Uterus (tissue), 3 donors: ENCODE measurements at regions not wholly inside any gene's neighbourhood (a gene's known extent, or its start where the extent isn't known, plus 50 kb on each side); places are given as distances from the start of the nearest gene placed in this dataset.
"Not testable (repeated sequence)": the region's sequence is repeated elsewhere in the genome, so short reads cannot be mapped to it uniquely, and the experiment has no call there.

Experiments
- DNase-seq, 2 donors: peaks; one replicate each; pipeline ENCODE4 v3.0.0-alpha.2; 2019 to 2020
- H3K27ac ChIP-seq, 2 donors: fragments of 200-600 bp; sonication (generic); 1 replicate in 1 of 2; 2 replicates in 1 of 2; pipeline ENCODE4 v1.5.1; 2016 to 2018
- H3K27me3 ChIP-seq, 2 donors: fragments of 200-600 bp; sonication (generic); one replicate each; pipeline ENCODE4 v1.5.1; 2018 to 2019; ENCODE audit warnings: control low read depth in 1 of 2
- H3K36me3 ChIP-seq, 2 donors: fragments of 200-600 bp; sonication (generic); one replicate each; pipeline ENCODE4 v1.5.1; 2019; ENCODE audit warnings: control low read depth in 1 of 2
- H3K4me1 ChIP-seq, 2 donors: fragments of 200-600 bp; sonication (generic); one replicate each; pipeline ENCODE4 v1.5.1; 2018 to 2019; ENCODE audit warnings: control low read depth in 1 of 2
- H3K4me3 ChIP-seq, 2 donors: fragments of 200-600 bp; sonication (generic); 1 replicate in 1 of 2; 2 replicates in 1 of 2; pipeline ENCODE4 v1.5.1; 2018 to 2019; ENCODE audit warnings: mild to moderate bottlenecking in 1 of 2
- H3K9me3 ChIP-seq, 2 donors: fragments of 200-600 bp; sonication (generic); one replicate each; pipeline ENCODE4 v1.5.1; 2019; ENCODE audit warnings: control low read depth in 1 of 2
- POLR2A ChIP-seq, 2 donors: fragments of 450-650 bp; IDR thresholded peaks; one replicate each; pipeline ENCODE4 v1.6.1; 2016; ENCODE audit warnings: antibody characterized with exemption in 2 of 2, mild to moderate bottlenecking in 1 of 2, moderate library complexity in 1 of 2
- intact Hi-C: fragments of 100-400 bp; cut with DNase I; formaldehyde crosslinking; loops from one replicate; pipeline ENCODE4 v1.15.1; 2023; ENCODE audit warnings: low total_unique reads
- TF ChIP-seq, protein P1 (sequence below), 4 experiments: fragments of 200-600 bp in 2 of 4; fragments of 450-650 bp in 2 of 4; sonication (generic) in 2 of 4; IDR thresholded peaks; one replicate each; pipeline ENCODE4 v1.5.1; 2016 to 2019; ENCODE audit warnings: antibody characterized with exemption in 4 of 4, mild to moderate bottlenecking in 2 of 4, moderate library complexity in 1 of 4
- donor health status: DM: yes; HTN: yes; CAD: no.

DNA sequence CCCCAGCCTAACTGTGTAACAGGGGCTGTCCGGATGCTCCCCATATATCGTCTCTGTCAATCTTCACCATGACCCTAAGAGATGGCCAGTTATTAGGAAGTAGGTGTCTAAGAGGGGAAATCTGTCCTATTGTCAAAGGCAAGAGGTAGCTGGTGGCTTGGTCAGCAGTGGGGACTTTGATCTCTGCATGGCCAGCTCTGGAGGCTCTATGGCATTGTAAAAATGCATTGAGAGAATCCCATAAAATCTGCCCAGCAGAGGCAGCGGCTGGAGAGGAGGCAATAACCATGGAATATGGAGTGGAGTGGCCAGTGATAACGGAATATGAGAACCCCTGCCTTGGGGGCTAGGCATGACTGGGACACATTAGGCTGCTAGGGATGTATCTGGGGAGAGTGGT lies 88.8 kb downstream of the MRM1 start:
- H3K36me3 ChIP-seq = no peaks in the 10 kb centered on the region
- no peak overlapping the region for H3K27ac ChIP-seq
- H3K4me1 ChIP-seq = no peaks in the 10 kb centered on the region
- DNase-seq = no peak
- H3K9me3 ChIP-seq = no peaks in the 10 kb centered on the region
- no peak overlapping the region for H3K4me3 ChIP-seq
- H3K27me3 ChIP-seq = no peaks in the 10 kb centered on the region
- intact Hi-C loops = no loop called here
- TF ChIP-seq POLR2A (IDR thresholded peaks at IDR 0.05) = no peak
- TF ChIP-seq, protein P1, sequence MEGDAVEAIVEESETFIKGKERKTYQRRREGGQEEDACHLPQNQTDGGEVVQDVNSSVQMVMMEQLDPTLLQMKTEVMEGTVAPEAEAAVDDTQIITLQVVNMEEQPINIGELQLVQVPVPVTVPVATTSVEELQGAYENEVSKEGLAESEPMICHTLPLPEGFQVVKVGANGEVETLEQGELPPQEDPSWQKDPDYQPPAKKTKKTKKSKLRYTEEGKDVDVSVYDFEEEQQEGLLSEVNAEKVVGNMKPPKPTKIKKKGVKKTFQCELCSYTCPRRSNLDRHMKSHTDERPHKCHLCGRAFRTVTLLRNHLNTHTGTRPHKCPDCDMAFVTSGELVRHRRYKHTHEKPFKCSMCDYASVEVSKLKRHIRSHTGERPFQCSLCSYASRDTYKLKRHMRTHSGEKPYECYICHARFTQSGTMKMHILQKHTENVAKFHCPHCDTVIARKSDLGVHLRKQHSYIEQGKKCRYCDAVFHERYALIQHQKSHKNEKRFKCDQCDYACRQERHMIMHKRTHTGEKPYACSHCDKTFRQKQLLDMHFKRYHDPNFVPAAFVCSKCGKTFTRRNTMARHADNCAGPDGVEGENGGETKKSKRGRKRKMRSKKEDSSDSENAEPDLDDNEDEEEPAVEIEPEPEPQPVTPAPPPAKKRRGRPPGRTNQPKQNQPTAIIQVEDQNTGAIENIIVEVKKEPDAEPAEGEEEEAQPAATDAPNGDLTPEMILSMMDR (IDR thresholded peaks at IDR 0.05) = no peak

DNA sequence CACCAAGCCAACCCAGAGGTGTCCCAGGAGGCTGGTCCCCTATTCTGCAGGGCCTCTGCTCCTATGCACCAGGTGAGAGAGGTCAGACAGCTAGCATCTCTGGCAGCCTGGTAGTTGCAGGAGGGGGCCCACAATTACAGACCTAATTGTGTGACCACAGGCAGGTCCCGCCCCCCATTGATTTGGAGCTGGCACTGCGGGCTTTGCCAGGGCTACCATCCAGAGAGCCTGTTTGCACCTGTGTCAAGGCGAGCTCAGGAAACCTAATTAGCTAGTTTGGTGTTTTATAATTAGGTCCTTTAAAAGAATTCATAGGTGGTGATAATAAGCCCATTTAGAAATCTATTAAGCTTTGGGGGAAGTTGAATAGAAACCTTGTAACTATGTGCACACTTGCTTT lies 90.2 kb downstream of the MRM1 start:
- H3K27me3 ChIP-seq = no peaks in the 10 kb centered on the region
- intact Hi-C loops = no loop called here
- no peak overlapping the region for H3K27ac ChIP-seq
- H3K36me3 ChIP-seq = no peaks in the 10 kb centered on the region
- H3K4me3 ChIP-seq = no peak overlapping the region
- no peak for DNase-seq
- no peaks in the 10 kb centered on the region for H3K9me3 ChIP-seq
- no peaks in the 10 kb centered on the region for H3K4me1 ChIP-seq
- no peak for TF ChIP-seq POLR2A (IDR thresholded peaks at IDR 0.05)
- TF ChIP-seq, protein P1 (IDR thresholded peaks at IDR 0.05) = no peak

DNA sequence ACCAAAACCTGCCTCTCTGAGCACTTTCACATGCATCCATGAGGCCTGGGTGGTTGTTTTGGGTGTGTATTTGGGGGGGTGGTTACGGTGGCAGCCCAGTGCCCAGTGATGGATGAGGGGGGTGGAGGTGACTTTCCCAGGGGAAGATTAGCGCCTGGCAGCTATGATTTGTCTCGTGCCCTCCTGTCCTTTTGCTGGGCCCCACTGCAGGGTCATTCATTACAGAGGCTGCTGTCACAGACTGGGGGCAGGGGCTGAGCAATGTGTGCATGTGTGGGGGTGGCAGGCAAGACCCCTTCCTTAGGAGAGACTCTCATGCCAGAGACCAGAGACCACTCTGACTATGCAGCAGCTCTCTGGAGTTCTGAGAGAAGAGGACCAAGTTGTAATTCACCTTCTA lies 93.7 kb downstream of the MRM1 start:
- intact Hi-C loops = no loop called here

DNA sequence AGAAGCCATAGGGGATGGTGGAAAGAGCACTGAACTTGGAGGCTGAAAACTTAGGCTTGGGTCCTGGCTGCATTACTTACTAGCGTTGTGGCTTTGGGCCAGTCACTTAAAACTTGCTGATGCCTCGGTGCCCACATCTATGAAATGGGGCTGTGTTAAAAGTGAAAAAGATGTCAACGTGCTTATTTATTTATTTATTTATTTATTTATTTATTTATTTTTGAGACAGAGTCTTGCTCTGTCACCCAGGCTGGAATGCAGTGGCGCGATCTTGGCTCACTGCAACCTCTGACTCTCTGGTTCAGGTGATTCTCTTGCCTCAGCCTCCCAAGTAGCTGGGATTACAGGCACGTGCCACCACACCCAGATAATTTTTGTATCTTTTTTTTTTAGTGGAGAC lies 94.3 kb downstream of the MRM1 start:
- H3K27me3 ChIP-seq, H3K27ac ChIP-seq, H3K4me3 ChIP-seq, H3K4me1 ChIP-seq, H3K36me3 ChIP-seq, intact Hi-C loops, H3K9me3 ChIP-seq, DNase-seq: not testable (repeated sequence)

More for the DNA sequence above, 93.7 kb downstream of the MRM1 start:
- TF ChIP-seq POLR2A (IDR thresholded peaks at IDR 0.05) = no peak
- TF ChIP-seq, protein P1 (IDR thresholded peaks at IDR 0.05) = no peak
- H3K27me3 ChIP-seq = no peaks in the 10 kb centered on the region
- no peak overlapping the region for H3K27ac ChIP-seq
- DNase-seq = no peak
- no peaks in the 10 kb centered on the region for H3K9me3 ChIP-seq
- H3K4me3 ChIP-seq = no peak overlapping the region
- H3K36me3 ChIP-seq = no peaks in the 10 kb centered on the region
- no peaks in the 10 kb centered on the region for H3K4me1 ChIP-seq

DNA sequence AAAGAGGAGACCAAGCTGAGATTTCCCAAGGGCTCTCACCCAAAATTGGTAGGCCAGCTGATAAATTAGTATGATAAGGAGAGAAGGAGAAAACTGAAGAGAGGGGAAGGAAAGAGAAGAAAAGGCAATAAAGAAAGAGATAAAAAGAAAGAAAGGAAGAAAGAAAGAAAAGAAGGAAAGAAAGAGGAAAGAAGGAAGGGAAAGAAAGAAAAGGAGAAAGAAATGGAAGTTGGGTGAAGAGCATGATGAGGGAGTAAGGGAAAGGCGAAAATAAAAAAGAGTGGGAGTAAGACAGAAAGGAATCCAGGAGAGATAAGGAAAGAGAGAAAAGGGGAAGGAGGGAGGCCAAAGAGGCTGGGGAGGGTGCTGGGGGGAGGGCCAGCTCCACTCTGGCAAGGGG lies 95.4 kb downstream of the MRM1 start:
- Histone ChIP-seq H3K27ac (no peak overlapping the region), H3K27me3 (no peaks in the 10 kb centered on the region), H3K9me3 (no peaks in the 10 kb centered on the region), H3K4me1 (no peaks in the 10 kb centered on the region), H3K4me3 (no peak overlapping the region), H3K36me3 (no peaks in the 10 kb centered on the region)
- DNase-seq = no peak
- intact Hi-C loops = no loop called here
- TF ChIP-seq, protein P1 (IDR thresholded peaks at IDR 0.05) = no peak
- TF ChIP-seq POLR2A (IDR thresholded peaks at IDR 0.05) = no peak

DNA sequence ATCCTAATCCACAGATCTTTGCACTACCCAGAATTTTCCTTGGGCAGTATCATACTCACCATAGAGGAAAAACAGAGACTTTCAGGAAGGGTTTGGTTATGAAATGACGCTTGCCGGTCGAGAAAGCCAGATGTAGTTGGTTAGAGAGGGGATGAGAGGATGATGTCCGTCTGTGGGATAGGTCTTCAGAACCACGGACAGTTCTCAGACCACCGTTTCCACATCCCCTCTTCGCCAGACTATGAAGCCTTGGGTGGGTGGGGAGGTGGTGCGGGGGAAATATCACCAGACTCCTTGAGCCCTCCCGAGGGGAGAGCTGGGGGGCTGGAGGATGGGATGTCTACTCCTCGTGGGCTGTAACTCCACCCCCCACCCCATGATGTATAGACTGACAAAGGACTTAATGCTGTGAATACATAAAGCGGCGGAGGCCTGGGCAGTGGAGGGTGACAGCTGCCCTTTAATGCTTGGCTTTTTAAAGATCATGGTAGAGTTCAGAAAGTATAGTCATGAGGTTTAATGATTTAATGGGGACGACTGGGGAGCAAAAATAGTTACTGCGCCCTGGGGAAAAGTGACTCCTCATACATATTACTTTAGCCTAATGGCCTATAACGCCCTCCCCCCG lies 96.6 kb downstream of the MRM1 start:
- no peak for TF ChIP-seq POLR2A (IDR thresholded peaks at IDR 0.05)
- TF ChIP-seq, protein P1 (IDR thresholded peaks at IDR 0.05) = no peak
- DNase-seq = no peak
- no peak overlapping the region for H3K4me3 ChIP-seq
- H3K4me1 ChIP-seq = no peaks in the 10 kb centered on the region
- peaks cover 0 to 5% of the 10 kb centered on the region in 2 donors for H3K27me3 ChIP-seq
- H3K36me3 ChIP-seq = no peaks in the 10 kb centered on the region
- intact Hi-C loops = no loop called here
- no peak overlapping the region for H3K27ac ChIP-seq
- no peaks in the 10 kb centered on the region for H3K9me3 ChIP-seq
